Mammary epithelial cell (primary cell): ENCODE measurements at regions not wholly inside any gene's neighbourhood (a gene's known extent, or its start where the extent isn't known, plus 50 kb on each side); places are given as distances from the start of the nearest gene placed in this dataset.
"Not testable (repeated sequence)": the region's sequence is repeated elsewhere in the genome, so short reads cannot be mapped to it uniquely, and the experiment has no call there.

ENCODE experiments used
- CTCF ChIP-seq, 2 donors: IDR thresholded peaks in 1 of 2; conservative IDR thresholded peaks in 1 of 2; 2 replicates each; pipeline ENCODE4 v1.5.1; 2011 to 2012; ENCODE audit warnings: inconsistent platforms in 2 of 2, low read length in 2 of 2, mild to moderate bottlenecking in 2 of 2, control low read depth in 1 of 2, low read depth in 1 of 2; ENCODE audit not compliant: insufficient read depth in 1 of 2; ENCODE audit errors: extremely low read depth in 1 of 2
- EZH2 ChIP-seq: IDR thresholded peaks from 2 replicates; pipeline ENCODE4 v1.6.1; 2012; ENCODE audit warnings: low read length, inconsistent platforms, borderline replicate concordance

DNA sequence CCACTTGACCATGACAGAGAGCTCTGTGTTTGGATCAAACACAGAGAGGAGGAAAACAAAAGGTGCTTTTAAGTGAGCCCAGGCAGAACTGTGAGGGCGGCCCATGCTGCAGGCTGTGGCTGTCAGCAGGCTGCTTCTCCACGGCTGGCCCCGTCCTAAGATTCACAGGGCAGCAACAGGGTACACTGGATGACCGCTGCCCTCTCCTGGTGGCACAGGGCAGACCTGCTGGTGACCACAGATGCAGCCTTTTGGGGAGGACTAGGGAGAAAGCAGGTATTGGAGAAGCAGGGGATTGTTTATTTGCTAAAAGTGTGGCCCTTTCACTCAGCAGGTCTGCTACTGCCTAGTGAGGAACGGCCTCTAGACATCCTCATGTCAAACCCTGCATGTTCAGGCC is 183.7 kb downstream of the ADRA2C start:
- peak; percentile 3 to 21 for TF ChIP-seq CTCF (conservative IDR thresholded peaks at IDR 0.05 in 1 of 2, IDR thresholded peaks at IDR 0.05 in 1 of 2; ENCODE audit: extremely low read depth in 1 of 2, insufficient read depth in 1 of 2, low read depth in 1 of 2, low read length in 2 of 2)
- TF ChIP-seq EZH2 = not testable (repeated sequence)
